IMR-90 (cell line): ENCODE measurements at regions not wholly inside any gene's neighbourhood (a gene's known extent, or its start where the extent isn't known, plus 50 kb on each side); places are given as distances from the start of the nearest gene placed in this dataset.

Experiments
- ATAC-seq: fragments of 200-7000 bp; cut with Tn5 transposase; 2 replicates; pipeline ENCODE4 v1.9.1; 2020; ENCODE audit warnings: low read depth, mild to moderate bottlenecking, moderate library complexity
- BruUV-seq: library from RNA; stranded (reverse); fragments of 400-500 nt; replicated peaks from 2 replicates; lab custom pipeline; 2021; lab: Mats Ljungman, UMichigan
- CTCF ChIA-PET: fragments of 300-600 bp; formaldehyde crosslinking; extraction: SDS; loops from one replicate; lab custom pipeline; 2021; ENCODE audit warnings: antibody characterized with exemption; lab: Yijun Ruan, JAX
- POLR2A ChIA-PET: fragments of 300-600 bp; sonication (Branson Sonifier 250); formaldehyde crosslinking; loops from one replicate; lab custom pipeline; 2022; ENCODE audit warnings: antibody characterized with exemption; ENCODE audit not compliant: unreplicated experiment; lab: Charles Lee
- DNase-seq: peaks from one replicate; pipeline ENCODE4 v3.0.0; 2013
- H2AFZ ChIP-seq: replicated peaks from 2 replicates; pipeline ENCODE3; 2013; ENCODE audit warnings: low read length, mild to moderate bottlenecking; ENCODE audit not compliant: poor library complexity
- H2AK5ac ChIP-seq: 2 replicates; pipeline ENCODE4 v1.6.1; 2013; ENCODE audit warnings: low read depth, low read length, inconsistent platforms
- H2AK9ac ChIP-seq: replicated peaks from 2 replicates; pipeline ENCODE3; 2013; ENCODE audit warnings: mild to moderate bottlenecking, low read depth, low read length, moderate library complexity; ENCODE audit not compliant: poor library complexity
- H2BK120ac ChIP-seq: 2 replicates; pipeline ENCODE4 v1.6.1; 2013; ENCODE audit warnings: low read depth, low read length, inconsistent platforms
- H2BK15ac ChIP-seq: 3 replicates; pipeline ENCODE4 v1.6.1; 2013; ENCODE audit warnings: low read depth, low read length, inconsistent platforms
- H2BK20ac ChIP-seq: 2 replicates; pipeline ENCODE4 v1.6.1; 2013; ENCODE audit warnings: low read depth, mild to moderate bottlenecking, inconsistent platforms, low read length, moderate library complexity
- H2BK5ac ChIP-seq: 2 replicates; pipeline ENCODE4 v1.6.1; 2013; ENCODE audit warnings: mild to moderate bottlenecking, low read depth, low read length, inconsistent platforms; ENCODE audit not compliant: poor library complexity, severe bottlenecking
- H3K14ac ChIP-seq: replicated peaks from 2 replicates; pipeline ENCODE4 v1.6.1; 2013; ENCODE audit warnings: low read depth, low read length, inconsistent platforms
- H3K18ac ChIP-seq: 2 replicates; pipeline ENCODE4 v1.6.1; 2013; ENCODE audit warnings: low read depth, low read length, control low read depth
- H3K23ac ChIP-seq: 2 replicates; pipeline ENCODE4 v1.6.1; 2013; ENCODE audit warnings: low read depth, low read length, inconsistent platforms
- H3K27ac ChIP-seq: 2 replicates; pipeline ENCODE4 v1.5.1; 2013; ENCODE audit warnings: mild to moderate bottlenecking, control low read depth, low read length; ENCODE audit not compliant: insufficient read depth
- H3K27me3 ChIP-seq: 2 replicates; pipeline ENCODE4 v1.6.1; 2013; ENCODE audit warnings: low read length; ENCODE audit not compliant: control insufficient read depth, insufficient read depth
- H3K36me3 ChIP-seq: 2 replicates; pipeline ENCODE4 v1.6.1; 2013; ENCODE audit warnings: low read length, mixed read lengths; ENCODE audit not compliant: control insufficient read depth, insufficient read depth
- H3K4ac ChIP-seq: 2 replicates; pipeline ENCODE4 v1.6.1; 2013; ENCODE audit warnings: low read depth, low read length, inconsistent platforms
- H3K4me1 ChIP-seq: 2 replicates; pipeline ENCODE4 v1.6.1; 2013; ENCODE audit warnings: low read length, mixed read lengths; ENCODE audit not compliant: control insufficient read depth, insufficient read depth
- H3K4me2 ChIP-seq: 2 replicates; pipeline ENCODE4 v1.6.1; 2013; ENCODE audit warnings: low read depth, mild to moderate bottlenecking, control low read depth, low read length, moderate library complexity
- H3K4me3 ChIP-seq: 2 replicates; pipeline ENCODE4 v1.5.1; 2013; ENCODE audit warnings: low read depth, mild to moderate bottlenecking, control low read depth, low read length, moderate library complexity; ENCODE audit not compliant: insufficient read depth
- H3K56ac ChIP-seq: 2 replicates; pipeline ENCODE4 v1.6.1; 2013; ENCODE audit warnings: low read length, inconsistent platforms; ENCODE audit not compliant: insufficient read depth; ENCODE audit errors: extremely low read depth
- H3K79me1 ChIP-seq, 2 experiments: 2 replicates each; pipeline ENCODE4 v1.6.1; 2013; ENCODE audit warnings: low read length in 2 of 2, inconsistent platforms in 1 of 2, low read depth in 1 of 2
- H3K9ac ChIP-seq: 2 replicates; pipeline ENCODE4 v1.6.1; 2013; ENCODE audit warnings: low read depth, low read length, control low read depth
- H3K9me1 ChIP-seq: 2 replicates; pipeline ENCODE4 v1.6.1; 2013; ENCODE audit warnings: low read length, inconsistent platforms; ENCODE audit not compliant: insufficient read depth
- H3K9me3 ChIP-seq: 2 replicates; pipeline ENCODE4 v1.6.1; 2013; ENCODE audit warnings: low read length; ENCODE audit not compliant: control insufficient read depth, insufficient read depth
- H4K20me1 ChIP-seq: 2 replicates; pipeline ENCODE4 v1.6.1; 2013; ENCODE audit warnings: low read length, inconsistent platforms; ENCODE audit not compliant: insufficient read depth
- H4K5ac ChIP-seq: 2 replicates; pipeline ENCODE4 v1.6.1; 2013; ENCODE audit warnings: mild to moderate bottlenecking, low read depth, low read length, control low read depth
- H4K8ac ChIP-seq, 2 experiments: 2 replicates each; pipeline ENCODE4 v1.6.1; 2013; ENCODE audit warnings: low read depth in 2 of 2, low read length in 2 of 2, control low read depth in 1 of 2, inconsistent platforms in 1 of 2
- H4K91ac ChIP-seq: 2 replicates; pipeline ENCODE4 v1.6.1; 2013; ENCODE audit warnings: low read depth, low read length, inconsistent platforms; ENCODE audit not compliant: insufficient read depth
- CEBPB ChIP-seq: IDR thresholded peaks from 2 replicates; pipeline ENCODE4 v1.6.1; 2012; ENCODE audit warnings: low read depth, low read length, improper control_type of control experiment
- CTCF ChIP-seq: conservative IDR thresholded peaks from 2 replicates; pipeline ENCODE4 v1.5.1; 2012; ENCODE audit warnings: mild to moderate bottlenecking, low read depth, low read length, improper control_type of control experiment
- RAD21 ChIP-seq: IDR thresholded peaks from 2 replicates; pipeline ENCODE4 v1.6.1; 2012; ENCODE audit warnings: low read length, improper control_type of control experiment
- WGBS, 2 experiments: methylation state at CpG; one replicate each; pipeline versions ENCODE4 v1.1.5 to v1.1.7; 2013; ENCODE audit warnings: missing lambda C conversion rate in 2 of 2; ENCODE audit not compliant: insufficient read length in 1 of 2; ENCODE audit errors: extremely low coverage in 2 of 2; 5-methylcytosine and 5-hydroxymethylcytosine counted together
- dilution Hi-C: fragments of 300-500 bp; cut with HindIII; formaldehyde crosslinking; loops from one replicate; pipeline ENCODE4 v1.14.3; 2018; ENCODE audit warnings: low sequenced_read_pairs; ENCODE audit not compliant: unreplicated experiment
- in situ Hi-C: fragments of 300-500 bp; cut with MboI; formaldehyde crosslinking; loops from 3 replicates; pipeline ENCODE4 v1.14.3; 2019; ENCODE audit warnings: low sequenced_read_pairs, inconsistent platforms, mixed read lengths
- intact Hi-C: fragments of 100-400 bp; cut with micrococcal nuclease; formaldehyde crosslinking; loops from 2 replicates; pipeline ENCODE4 v1.10.0; 2022

DNA sequence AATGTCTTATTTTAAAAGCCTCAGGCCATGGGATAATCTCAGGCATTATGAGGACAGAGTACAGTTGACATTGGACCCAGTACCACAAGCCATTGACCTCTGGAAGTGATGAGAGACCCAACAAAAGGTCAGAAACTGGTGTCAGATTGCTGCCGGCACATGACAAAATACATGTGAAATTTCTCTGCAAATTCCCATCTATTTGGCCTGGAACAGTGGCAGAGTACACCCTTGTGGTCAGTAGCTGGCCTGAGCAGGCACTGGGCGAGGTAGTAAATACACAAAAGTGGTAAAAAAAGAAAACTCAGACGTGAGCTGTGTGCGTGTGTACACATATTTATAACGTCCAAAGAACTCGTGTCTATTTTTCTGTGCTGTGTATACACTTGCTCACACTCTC, 155.5 kb downstream of the DHX15 start:
- no peak overlapping the region for H2BK120ac ChIP-seq
- peak; percentile 70 for ATAC-seq
- TF ChIP-seq CTCF (peak; percentile 24), CEBPB (no peak), RAD21 (peak; percentile 17; the same call in 1 of the 2 replicates)

More for the DNA sequence above, 155.5 kb downstream of the DHX15 start:
- POLR2A ChIA-PET = no interaction called here
- H4K8ac ChIP-seq = no peak overlapping the region
- H2AFZ ChIP-seq = no peak overlapping the region
- no peaks in the 10 kb centered on the region for H3K79me1 ChIP-seq
- dilution Hi-C loops = no loop called here
- H3K4me1 ChIP-seq = no peaks in the 10 kb centered on the region
- no peak overlapping the region for H3K4me2 ChIP-seq
- no peak overlapping the region for H3K9ac ChIP-seq
- no peak overlapping the region for H4K91ac ChIP-seq
- no peak overlapping the region for H2BK20ac ChIP-seq
- H3K18ac ChIP-seq = no peak overlapping the region
- 33% methylated on average over 1 of the region's 6 CpGs; no CpG with 5 or more reads in 1 of the 2 experiments for WGBS, 2 experiments
- no peaks in the 10 kb centered on the region for H3K36me3 ChIP-seq
- no peak overlapping the region for H3K27ac ChIP-seq
- no peak overlapping the region for H3K56ac ChIP-seq
- H4K20me1 ChIP-seq = no peaks in the 10 kb centered on the region
- no TSS peak for BruUV-seq
- H3K9me3 ChIP-seq = no peaks in the 10 kb centered on the region
- no peaks in the 10 kb centered on the region for H3K9me1 ChIP-seq
- no peak overlapping the region for H3K4ac ChIP-seq
- peaks cover 8% of the 10 kb centered on the region for H3K27me3 ChIP-seq
- no peak for DNase-seq
- H2BK5ac ChIP-seq = no peak overlapping the region
- H3K14ac ChIP-seq = no peak overlapping the region
- H3K4me3 ChIP-seq = no peak overlapping the region
- no peak overlapping the region for H2AK9ac ChIP-seq
- H2AK5ac ChIP-seq = no peak overlapping the region
- no peak overlapping the region for H2BK15ac ChIP-seq
- intact Hi-C loops = no loop called here
- H3K23ac ChIP-seq = no peak overlapping the region
- H4K5ac ChIP-seq = no peak overlapping the region
- CTCF ChIA-PET = interaction anchor here (0.6 kb wide), 1 partner anchor 225 kb away, joined by 7 read pairs; no protein-coding TSS in a partner anchor
- in situ Hi-C loops = loop anchor here (25.0 kb wide), 1 partner anchor 1292 kb away; no protein-coding TSS in a partner anchor
